PC-3 (cell line): ENCODE measurements at regions not wholly inside any gene's neighbourhood (a gene's known extent, or its start where the extent isn't known, plus 50 kb on each side); places are given as distances from the start of the nearest gene placed in this dataset.

Experiments used
- ATAC-seq: fragments of 200-7000 bp; cut with Tn5 transposase; 2 replicates; pipeline ENCODE4 v1.9.1; 2020; ENCODE audit warnings: mild to moderate bottlenecking, moderate library complexity
- BruUV-seq: library from RNA; stranded (reverse); fragments of 400-500 nt; replicated peaks from 2 replicates; lab custom pipeline; 2021; lab: Mats Ljungman, UMichigan
- CTCF ChIA-PET: fragments of 300-600 bp; sonication (Branson Sonifier 250); formaldehyde crosslinking; loops from one replicate; lab custom pipeline; 2022; ENCODE audit warnings: antibody characterized with exemption; lab: Charles Lee
- POLR2A ChIA-PET: fragments of 300-600 bp; sonication (Branson Sonifier 250); formaldehyde crosslinking; loops from one replicate; lab custom pipeline; 2022; ENCODE audit warnings: antibody characterized with exemption; ENCODE audit not compliant: unreplicated experiment; lab: Charles Lee
- DNase-seq: peaks from one replicate; pipeline ENCODE4 v3.0.0-alpha.2; 2015
- H2AFZ ChIP-seq: fragments of 300-600 bp; sonication (generic); 2 replicates; pipeline ENCODE4 v1.6.0; 2016; ENCODE audit warnings: antibody characterized with exemption, low read length
- H3F3A ChIP-seq: fragments of 300-600 bp; sonication (generic); one replicate; pipeline ENCODE4 v1.6.0; 2017; ENCODE audit warnings: antibody characterized with exemption, low read length, control low read depth, mild to moderate bottlenecking; ENCODE audit not compliant: unreplicated experiment
- H3K27ac ChIP-seq: fragments of 300-600 bp; sonication (generic); 2 replicates; pipeline ENCODE4 v1.5.1; 2016; ENCODE audit warnings: mild to moderate bottlenecking, low read length
- H3K27me3 ChIP-seq: fragments of 300-600 bp; sonication (generic); 2 replicates; pipeline ENCODE4 v1.6.1; 2016; ENCODE audit warnings: low read length, mixed read lengths
- H3K36me3 ChIP-seq: fragments of 300-600 bp; sonication (generic); 2 replicates; pipeline ENCODE4 v1.6.1; 2016; ENCODE audit warnings: low read depth, mixed run types, low read length, mixed read lengths
- H3K4me1 ChIP-seq: fragments of 300-600 bp; sonication (generic); 2 replicates; pipeline ENCODE4 v1.5.1; 2016; ENCODE audit warnings: low read length; ENCODE audit not compliant: insufficient read depth
- H3K4me2 ChIP-seq: fragments of 300-600 bp; sonication (generic); 2 replicates; pipeline ENCODE4 v1.6.0; 2016; ENCODE audit warnings: low read length
- H3K4me3 ChIP-seq: fragments of 300-600 bp; sonication (generic); 2 replicates; pipeline ENCODE4 v1.5.1; 2016; ENCODE audit warnings: mild to moderate bottlenecking, low read length, mixed read lengths
- H3K79me2 ChIP-seq: fragments of 300-600 bp; sonication (generic); 2 replicates; pipeline ENCODE4 v1.6.1; 2017; ENCODE audit warnings: low read length, mixed read lengths
- H3K9ac ChIP-seq: fragments of 300-600 bp; sonication (generic); 2 replicates; pipeline ENCODE4 v1.6.0; 2016; ENCODE audit warnings: mild to moderate bottlenecking, low read length
- H3K9me2 ChIP-seq: fragments of 300-600 bp; sonication (generic); replicated peaks from 2 replicates; pipeline ENCODE4 v1.6.1; 2016; ENCODE audit warnings: mixed run types, low read length, mixed read lengths
- H3K9me3 ChIP-seq: fragments of 300-600 bp; sonication (generic); 2 replicates; pipeline ENCODE4 v1.6.1; 2016; ENCODE audit warnings: low read length, mixed read lengths
- H4K20me1 ChIP-seq: fragments of 300-600 bp; sonication (generic); 2 replicates; pipeline ENCODE4 v1.6.1; 2016; ENCODE audit warnings: low read length, mixed read lengths
- EZH2 ChIP-seq: fragments of 300-600 bp; sonication (generic); IDR thresholded peaks from one replicate; pipeline ENCODE4 v1.6.1; 2017; ENCODE audit warnings: antibody characterized with exemption, mild to moderate bottlenecking, low read length; ENCODE audit not compliant: unreplicated experiment
- EZH2phosphoT487 ChIP-seq: fragments of 300-600 bp; sonication (generic); IDR thresholded peaks from 2 replicates; pipeline ENCODE4 v1.6.1; 2018; ENCODE audit warnings: mild to moderate bottlenecking, antibody characterized with exemption, low read length, borderline replicate concordance
- intact Hi-C: fragments of 100-400 bp; cut with micrococcal nuclease; formaldehyde crosslinking; loops from 2 replicates; pipeline ENCODE4 v1.9.0; 2023
- TF ChIP-seq, protein P1 (sequence below): fragments of 300-600 bp; sonication (generic); conservative IDR thresholded peaks from 2 replicates; pipeline ENCODE4 v1.5.1; 2017; ENCODE audit warnings: antibody characterized with exemption, low read depth, mild to moderate bottlenecking, low read length

DNA sequence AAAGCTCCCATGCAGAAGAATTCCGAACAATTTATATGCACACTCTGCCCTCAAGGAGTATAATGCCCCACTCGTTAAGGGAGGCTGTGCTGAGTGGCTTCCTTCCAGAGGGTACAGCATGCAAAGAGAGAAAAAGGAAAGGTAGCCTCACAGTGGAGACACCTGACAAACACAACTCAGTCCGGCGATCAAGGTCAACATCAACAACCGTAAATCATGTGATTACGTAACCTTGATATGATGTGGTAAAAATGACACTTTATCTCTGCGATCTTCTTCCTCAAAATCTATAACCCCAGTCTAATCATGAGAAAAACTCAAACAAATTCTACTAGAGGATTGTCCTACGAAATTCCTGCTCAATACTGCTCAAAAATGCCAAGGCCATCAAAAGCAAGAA lies 400.5 kb upstream of the CCDC196 start:
- POLR2A ChIA-PET = no interaction called here
- no peaks in the 10 kb centered on the region for H3K9me2 ChIP-seq
- intact Hi-C loops = no loop called here
- ATAC-seq = no peak
- no peaks in the 10 kb centered on the region for H3K36me3 ChIP-seq
- no peaks in the 10 kb centered on the region for H4K20me1 ChIP-seq
- H2AFZ ChIP-seq = no peak overlapping the region
- no peak overlapping the region for H3K9ac ChIP-seq
- no TSS peak for BruUV-seq
- no peaks in the 10 kb centered on the region for H3K4me1 ChIP-seq
- no peaks in the 10 kb centered on the region for H3K79me2 ChIP-seq
- H3K27ac ChIP-seq = no peak overlapping the region
- H3K27me3 ChIP-seq = peaks cover 82% of the 10 kb centered on the region
- H3F3A ChIP-seq = no peaks in the 10 kb centered on the region
- H3K4me3 ChIP-seq = no peak overlapping the region
- H3K4me2 ChIP-seq = no peak overlapping the region
- TF ChIP-seq, protein P1, sequence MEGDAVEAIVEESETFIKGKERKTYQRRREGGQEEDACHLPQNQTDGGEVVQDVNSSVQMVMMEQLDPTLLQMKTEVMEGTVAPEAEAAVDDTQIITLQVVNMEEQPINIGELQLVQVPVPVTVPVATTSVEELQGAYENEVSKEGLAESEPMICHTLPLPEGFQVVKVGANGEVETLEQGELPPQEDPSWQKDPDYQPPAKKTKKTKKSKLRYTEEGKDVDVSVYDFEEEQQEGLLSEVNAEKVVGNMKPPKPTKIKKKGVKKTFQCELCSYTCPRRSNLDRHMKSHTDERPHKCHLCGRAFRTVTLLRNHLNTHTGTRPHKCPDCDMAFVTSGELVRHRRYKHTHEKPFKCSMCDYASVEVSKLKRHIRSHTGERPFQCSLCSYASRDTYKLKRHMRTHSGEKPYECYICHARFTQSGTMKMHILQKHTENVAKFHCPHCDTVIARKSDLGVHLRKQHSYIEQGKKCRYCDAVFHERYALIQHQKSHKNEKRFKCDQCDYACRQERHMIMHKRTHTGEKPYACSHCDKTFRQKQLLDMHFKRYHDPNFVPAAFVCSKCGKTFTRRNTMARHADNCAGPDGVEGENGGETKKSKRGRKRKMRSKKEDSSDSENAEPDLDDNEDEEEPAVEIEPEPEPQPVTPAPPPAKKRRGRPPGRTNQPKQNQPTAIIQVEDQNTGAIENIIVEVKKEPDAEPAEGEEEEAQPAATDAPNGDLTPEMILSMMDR = no peak
- TF ChIP-seq EZH2phosphoT487 = no peak
- TF ChIP-seq EZH2 = no peak
- H3K9me3 ChIP-seq = no peaks in the 10 kb centered on the region
- CTCF ChIA-PET = no interaction called here
- DNase-seq = no peak

- Histone ChIP-seq H3K36me3 (no peaks in the 10 kb centered on the region), H3K9ac (no peak overlapping the region), H3K79me2 (no peaks in the 10 kb centered on the region), H3K9me3 (no peaks in the 10 kb centered on the region), H3F3A (no peaks in the 10 kb centered on the region), H3K9me2 (no peaks in the 10 kb centered on the region), H4K20me1 (no peaks in the 10 kb centered on the region; the same call in 1 of the 2 replicates), H2AFZ (no peak overlapping the region), H3K4me3 (no peak overlapping the region), H3K27ac (no peak overlapping the region), H3K4me1 (no peaks in the 10 kb centered on the region), H3K4me2 (no peak overlapping the region), H3K27me3 (peaks cover 84% of the 10 kb centered on the region)
- no TSS peak for BruUV-seq
- DNase-seq (peak; percentile 18), ATAC-seq (no peak)
- ChIA-PET CTCF (no interaction called here), POLR2A (no interaction called here)
- intact Hi-C loops = no loop called here
- TF ChIP-seq, protein P1 = no peak
- TF ChIP-seq EZH2phosphoT487 (no peak), EZH2 (no peak)
Measured at GRCh38 chr14:66087231-66087630, 398.9 kb upstream of the CCDC196 start.

DNA sequence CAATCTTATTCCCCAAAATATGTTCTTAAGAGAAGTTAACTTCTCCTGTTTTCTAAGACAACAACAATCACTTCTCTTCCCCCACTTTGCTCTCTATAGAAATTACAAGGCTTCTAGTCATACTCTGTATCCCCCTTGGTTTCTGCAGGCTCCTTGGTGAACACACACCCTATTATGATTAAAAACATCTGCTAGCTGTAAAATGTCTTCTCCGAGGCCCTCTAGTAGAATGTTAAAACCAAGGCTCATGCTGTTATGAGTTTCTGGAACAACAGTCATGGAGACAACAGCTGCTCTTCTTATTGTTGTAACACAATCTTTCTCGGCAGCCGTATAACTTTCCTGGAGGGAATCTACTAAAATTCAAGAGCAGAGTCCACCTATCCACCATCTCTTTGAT lies 397.5 kb upstream of the CCDC196 start:
- BruUV-seq = no TSS peak
- POLR2A ChIA-PET = no interaction called here
- CTCF ChIA-PET = no interaction called here

More for the DNA sequence above, 397.5 kb upstream of the CCDC196 start:
- no peak for DNase-seq
- Histone ChIP-seq H3K4me3 (no peak overlapping the region), H3K79me2 (no peaks in the 10 kb centered on the region), H3K4me2 (no peak overlapping the region), H4K20me1 (no peaks in the 10 kb centered on the region; the same call in 1 of the 2 replicates), H3K4me1 (no peaks in the 10 kb centered on the region), H3K9me3 (no peaks in the 10 kb centered on the region), H2AFZ (no peak overlapping the region), H3F3A (no peaks in the 10 kb centered on the region), H3K27me3 (peaks cover 84% of the 10 kb centered on the region), H3K36me3 (no peaks in the 10 kb centered on the region), H3K9me2 (no peaks in the 10 kb centered on the region), H3K27ac (no peak overlapping the region), H3K9ac (no peak overlapping the region)
- intact Hi-C loops = no loop called here
- TF ChIP-seq, protein P1 = no peak
- TF ChIP-seq EZH2phosphoT487 = no peak
- no peak for TF ChIP-seq EZH2
- no peak for ATAC-seq
